CD14-positive monocyte (primary cell): ENCODE measurements at regions not wholly inside any gene's neighbourhood (a gene's known extent, or its start where the extent isn't known, plus 50 kb on each side); places are given as distances from the start of the nearest gene placed in this dataset.

Experiments
- DNase-seq, 3 donors: peaks; one replicate each; pipeline ENCODE4 v3.0.0-alpha.2; 2011 to 2022
- H2AFZ ChIP-seq: 2 replicates; pipeline ENCODE4 v1.6.0; 2012; ENCODE audit warnings: mild to moderate bottlenecking, low read depth, low read length, inconsistent platforms; ENCODE audit not compliant: insufficient read depth, poor library complexity, severe bottlenecking
- H3K27ac ChIP-seq, 2 donors: 1 replicate in 1 of 2; 2 replicates in 1 of 2; pipeline ENCODE4 v1.5.1; 2012 to 2013; ENCODE audit warnings: low read length in 2 of 2, control low read depth in 1 of 2, inconsistent platforms in 1 of 2, low read depth in 1 of 2, mild to moderate bottlenecking in 1 of 2
- H3K27me3 ChIP-seq, 2 donors: one replicate each; pipeline versions ENCODE4 v1.6.0 to v1.6.1; 2011 to 2013; ENCODE audit warnings: low read length in 2 of 2; ENCODE audit not compliant: control insufficient read depth in 2 of 2, insufficient read depth in 2 of 2
- H3K36me3 ChIP-seq, 2 donors: replicated peaks in 1 of 2; 1 replicate in 1 of 2; 2 replicates in 1 of 2; pipeline versions ENCODE4 v1.5.1 to v1.6.1; 2012 to 2013; ENCODE audit warnings: low read length in 2 of 2, control low read depth in 1 of 2, inconsistent platforms in 1 of 2, mild to moderate bottlenecking in 1 of 2; ENCODE audit not compliant: insufficient read depth in 2 of 2, control insufficient read depth in 1 of 2
- H3K4me1 ChIP-seq, 2 donors: 1 replicate in 1 of 2; 2 replicates in 1 of 2; pipeline versions ENCODE4 v1.5.1 to v1.6.1; 2012 to 2013; ENCODE audit warnings: low read length in 2 of 2, control low read depth in 1 of 2, inconsistent platforms in 1 of 2, mild to moderate bottlenecking in 1 of 2, moderate library complexity in 1 of 2; ENCODE audit not compliant: insufficient read depth in 2 of 2, control insufficient read depth in 1 of 2
- H3K4me2 ChIP-seq: replicated peaks from 2 replicates; pipeline ENCODE3; 2012; ENCODE audit warnings: low read length, moderate library complexity, mild to moderate bottlenecking; ENCODE audit not compliant: poor library complexity, severe bottlenecking; ENCODE audit errors: extremely low read depth
- H3K4me3 ChIP-seq, 3 experiments: fragments of 200-600 bp in 1 of 3; sonication (generic) in 1 of 3; replicated peaks in 1 of 3; 1 replicate in 2 of 3; 2 replicates in 1 of 3; pipeline ENCODE4 v1.5.1; 2011 to 2013; ENCODE audit warnings: low read length in 3 of 3, mild to moderate bottlenecking in 3 of 3, control low read depth in 2 of 3, low read depth in 2 of 3, inconsistent platforms in 1 of 3, moderate library complexity in 1 of 3
- H3K79me2 ChIP-seq: 2 replicates; pipeline ENCODE4 v1.6.0; 2012; ENCODE audit warnings: mild to moderate bottlenecking, control low read depth, inconsistent platforms, low read length, moderate library complexity; ENCODE audit not compliant: insufficient read depth
- H3K9ac ChIP-seq: 2 replicates; pipeline ENCODE4 v1.6.0; 2017; ENCODE audit warnings: low read length, mild to moderate bottlenecking; ENCODE audit not compliant: insufficient read depth, poor library complexity, severe bottlenecking
- H3K9me3 ChIP-seq, 2 donors: replicated peaks in 1 of 2; 1 replicate in 1 of 2; 2 replicates in 1 of 2; pipeline versions ENCODE4 v1.5.1 to v1.6.1; 2012 to 2013; ENCODE audit warnings: low read length in 2 of 2, control low read depth in 1 of 2; ENCODE audit not compliant: control insufficient read depth in 1 of 2, insufficient read depth in 1 of 2
- H4K20me1 ChIP-seq: 2 replicates; pipeline ENCODE4 v1.6.0; 2012; ENCODE audit warnings: mild to moderate bottlenecking, low read length, control low read depth, moderate library complexity; ENCODE audit not compliant: insufficient read depth
- H3K27ac Mint-ChIP-seq, 7 donors: one replicate each; pipeline ENCODE4 v1.8.0; 2020; ENCODE audit warnings: mild to moderate bottlenecking in 7 of 7, mixed read lengths in 7 of 7, moderate library complexity in 6 of 7, inconsistent platforms in 2 of 7
- H3K27me3 Mint-ChIP-seq, 3 donors: one replicate each; pipeline ENCODE4 v1.8.0; 2021 to 2022; ENCODE audit warnings: low read depth in 3 of 3, mild to moderate bottlenecking in 3 of 3, mixed read lengths in 3 of 3, moderate library complexity in 3 of 3, inconsistent platforms in 1 of 3
- H3K36me3 Mint-ChIP-seq, 2 donors: one replicate each; pipeline ENCODE4 v1.8.0; 2020; ENCODE audit warnings: mixed read lengths in 2 of 2, inconsistent platforms in 1 of 2, mild to moderate bottlenecking in 1 of 2
- H3K4me1 Mint-ChIP-seq: one replicate; pipeline ENCODE4 v1.8.0; 2020; ENCODE audit warnings: mild to moderate bottlenecking, mixed read lengths
- H3K4me3 Mint-ChIP-seq, 2 donors: one replicate each; pipeline ENCODE4 v1.8.0; 2020; ENCODE audit warnings: mild to moderate bottlenecking in 2 of 2, mixed read lengths in 2 of 2, moderate library complexity in 1 of 2
- H3K9me3 Mint-ChIP-seq, 7 donors: one replicate each; pipeline ENCODE4 v1.8.0; 2020 to 2022; ENCODE audit warnings: mixed read lengths in 7 of 7, mild to moderate bottlenecking in 6 of 7, moderate library complexity in 6 of 7, inconsistent platforms in 2 of 7
- WGBS: methylation state at CpG from one replicate; pipeline ENCODE4 v1.1.5; 2013; ENCODE audit warnings: missing lambda C conversion rate; ENCODE audit not compliant: insufficient coverage; 5-methylcytosine and 5-hydroxymethylcytosine counted together
- intact Hi-C, 2 donors: fragments of 100-400 bp; cut with micrococcal nuclease; formaldehyde crosslinking; loops; one replicate each; pipeline versions ENCODE4 v1.15.0 to v1.15.1; 2023
- TF ChIP-seq, protein P1 (sequence below): fragments of 200-600 bp; IDR thresholded peaks from one replicate; pipeline ENCODE4 v1.8.0; 2022; ENCODE audit warnings: antibody characterized with exemption, mild to moderate bottlenecking

DNA sequence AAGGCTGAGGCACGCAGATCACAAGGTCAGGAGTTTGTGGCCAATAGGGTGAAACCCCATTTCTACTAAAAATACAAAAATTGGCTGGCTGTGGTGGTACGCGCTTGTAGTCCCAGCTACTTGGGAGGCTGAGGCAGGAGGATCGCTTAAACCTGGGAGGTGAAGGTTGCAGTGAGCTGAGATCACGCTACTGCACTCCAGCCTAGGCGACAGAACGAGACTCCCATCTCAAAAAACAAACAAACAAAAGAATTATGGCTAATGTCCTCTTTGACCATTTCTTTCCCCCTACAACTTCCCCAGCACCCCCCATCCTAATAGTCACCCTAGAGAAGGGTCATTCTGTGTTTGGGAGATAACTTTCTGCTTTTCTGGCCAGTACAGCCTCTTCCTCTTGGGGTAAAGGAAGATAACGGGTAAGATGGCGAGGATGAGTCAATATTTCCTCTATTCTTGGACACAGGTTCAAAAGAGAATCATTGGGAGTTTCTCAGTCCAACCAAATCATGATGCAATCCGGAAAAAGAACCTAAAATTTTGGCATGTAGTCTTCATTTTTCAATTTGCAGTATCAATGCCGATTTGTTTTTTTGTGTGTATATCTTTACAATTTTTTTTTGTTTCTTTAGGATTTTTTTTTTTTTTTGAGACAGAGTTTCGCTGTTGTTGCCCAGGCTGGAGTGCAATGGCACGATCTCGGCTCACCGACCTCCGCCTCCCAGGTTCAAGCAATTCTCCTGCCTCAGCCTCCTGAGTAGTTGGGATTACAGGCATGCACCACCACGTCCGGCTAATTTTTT lies 107.6 kb upstream of the MED13 start:
- DNase-seq: peak; percentile 51 to 91 (median 65)
- Histone ChIP-seq H3K4me3 (no peak overlapping the region), H3K27me3 (no peaks in the 10 kb centered on the region), H3K9me3 (no peaks in the 10 kb centered on the region), H3K9ac (no peak overlapping the region), H4K20me1 (no peaks in the 10 kb centered on the region), H2AFZ (no peak overlapping the region), H3K4me2 (no peak overlapping the region), H3K4me1 (peaks cover 33 to 34% of the 10 kb centered on the region in 2 donors), H3K27ac (peak overlapping the region; percentile 37 to 42), H3K79me2 (no peaks in the 10 kb centered on the region), H3K36me3 (no peaks in the 10 kb centered on the region)
- TF ChIP-seq, protein P1, sequence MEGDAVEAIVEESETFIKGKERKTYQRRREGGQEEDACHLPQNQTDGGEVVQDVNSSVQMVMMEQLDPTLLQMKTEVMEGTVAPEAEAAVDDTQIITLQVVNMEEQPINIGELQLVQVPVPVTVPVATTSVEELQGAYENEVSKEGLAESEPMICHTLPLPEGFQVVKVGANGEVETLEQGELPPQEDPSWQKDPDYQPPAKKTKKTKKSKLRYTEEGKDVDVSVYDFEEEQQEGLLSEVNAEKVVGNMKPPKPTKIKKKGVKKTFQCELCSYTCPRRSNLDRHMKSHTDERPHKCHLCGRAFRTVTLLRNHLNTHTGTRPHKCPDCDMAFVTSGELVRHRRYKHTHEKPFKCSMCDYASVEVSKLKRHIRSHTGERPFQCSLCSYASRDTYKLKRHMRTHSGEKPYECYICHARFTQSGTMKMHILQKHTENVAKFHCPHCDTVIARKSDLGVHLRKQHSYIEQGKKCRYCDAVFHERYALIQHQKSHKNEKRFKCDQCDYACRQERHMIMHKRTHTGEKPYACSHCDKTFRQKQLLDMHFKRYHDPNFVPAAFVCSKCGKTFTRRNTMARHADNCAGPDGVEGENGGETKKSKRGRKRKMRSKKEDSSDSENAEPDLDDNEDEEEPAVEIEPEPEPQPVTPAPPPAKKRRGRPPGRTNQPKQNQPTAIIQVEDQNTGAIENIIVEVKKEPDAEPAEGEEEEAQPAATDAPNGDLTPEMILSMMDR: no peak
- H3K4me3 Mint-ChIP-seq: no peak overlapping the region
- WGBS: 100% methylated on average over 5 of the region's 18 CpGs
- intact Hi-C loops: loop anchor here in 1 of 2 donors (5.0 kb wide), 1 partner anchor 110 kb away; no protein-coding TSS in a partner anchor
- peak overlapping the region in 6 of 7 donors; percentile 81 to 99 (median 89) for H3K27ac Mint-ChIP-seq
- H3K36me3 Mint-ChIP-seq: no peaks in the 10 kb centered on the region
- peaks cover 0 to 4% (median 0%) of the 10 kb centered on the region in 3 donors for H3K27me3 Mint-ChIP-seq
- peaks cover 31% of the 10 kb centered on the region for H3K4me1 Mint-ChIP-seq
- peaks cover 0 to 5% (median 0%) of the 10 kb centered on the region in 7 donors for H3K9me3 Mint-ChIP-seq

DNA sequence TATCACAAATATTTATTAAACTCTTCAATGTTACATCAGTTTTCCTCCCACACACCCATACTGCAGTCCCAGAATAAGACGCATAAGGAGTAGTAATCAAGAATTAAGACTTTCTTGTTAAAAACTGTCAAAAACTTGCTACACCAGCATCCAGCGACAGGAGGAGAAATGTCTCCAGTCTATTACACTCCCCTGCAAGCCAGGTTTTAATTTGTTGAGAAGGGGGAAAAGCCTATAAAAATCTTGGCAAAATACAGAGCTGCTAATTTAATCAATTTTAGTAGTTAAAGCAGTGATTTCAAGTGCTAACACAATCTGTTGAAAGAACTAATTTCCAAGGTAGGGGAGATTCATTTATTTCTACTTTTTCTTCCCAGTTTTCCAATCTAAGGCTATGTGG lies 102.0 kb upstream of the MED13 start:
- H3K4me2 ChIP-seq: no peak overlapping the region
- H3K9ac ChIP-seq: no peak overlapping the region
- H3K27ac ChIP-seq: no peak overlapping the region
- H3K27me3 Mint-ChIP-seq: peaks cover 0 to 4% (median 1%) of the 10 kb centered on the region in 3 donors
- no peak overlapping the region for H3K4me3 ChIP-seq
- H3K36me3 Mint-ChIP-seq: no peaks in the 10 kb centered on the region
- no peak overlapping the region for H2AFZ ChIP-seq
- peaks cover 0 to 3% (median 0%) of the 10 kb centered on the region in 7 donors for H3K9me3 Mint-ChIP-seq
- no peak for DNase-seq
- no peaks in the 10 kb centered on the region for H4K20me1 ChIP-seq
- H3K4me3 Mint-ChIP-seq: no peak overlapping the region
- H3K27ac Mint-ChIP-seq: no peak overlapping the region
- no peaks in the 10 kb centered on the region for H3K9me3 ChIP-seq
- peaks cover 23% of the 10 kb centered on the region for H3K4me1 Mint-ChIP-seq
- no peaks in the 10 kb centered on the region for H3K79me2 ChIP-seq
- intact Hi-C loops: no loop called here
- no peaks in the 10 kb centered on the region for H3K36me3 ChIP-seq
- H3K27me3 ChIP-seq: no peaks in the 10 kb centered on the region
- H3K4me1 ChIP-seq: peaks cover 24 to 25% of the 10 kb centered on the region in 2 donors
- TF ChIP-seq, protein P1: no peak
- no CpG with 5 or more reads among the region's 2 CpGs for WGBS
